CD4-positive, alpha-beta T cell treated with Interleukin-2 at 100 ng/mL for 4 hours (primary cell): ENCODE measurements at regions not wholly inside any gene's neighbourhood (a gene's known extent, or its start where the extent isn't known, plus 50 kb on each side); places are given as distances from the start of the nearest gene placed in this dataset.
"Not testable (repeated sequence)": the region's sequence is repeated elsewhere in the genome, so short reads cannot be mapped to it uniquely, and the experiment has no call there.

Experiments used
- DNase-seq: peaks from one replicate; pipeline ENCODE4 v3.0.0-alpha.2; 2020; ENCODE audit warnings: low spot score

- no peak for DNase-seq
These were observed 274.6 kb upstream of the BOD1L1 start for GRCh38 chr4:13902146-13902545.

DNA sequence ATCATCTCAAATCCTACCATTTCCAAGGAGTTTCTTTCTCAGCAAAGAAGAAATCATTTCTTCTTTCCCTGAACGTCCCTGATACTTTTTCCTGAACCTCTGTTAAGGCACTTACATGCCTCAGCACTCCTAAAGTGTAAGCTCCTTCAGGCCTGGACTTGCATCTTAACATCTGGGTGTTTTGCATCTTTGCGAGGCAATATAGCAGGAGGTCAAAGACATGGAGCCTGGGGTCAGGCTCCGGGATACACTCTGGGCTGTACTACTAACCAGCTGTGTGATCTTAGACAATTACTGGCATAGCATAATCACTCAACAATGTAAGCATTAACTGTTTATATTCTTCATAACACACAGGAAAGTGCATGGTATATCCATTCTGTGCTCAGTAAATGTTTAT, 275.5 kb upstream of the BOD1L1 start:
- DNase-seq, result no peak

DNA sequence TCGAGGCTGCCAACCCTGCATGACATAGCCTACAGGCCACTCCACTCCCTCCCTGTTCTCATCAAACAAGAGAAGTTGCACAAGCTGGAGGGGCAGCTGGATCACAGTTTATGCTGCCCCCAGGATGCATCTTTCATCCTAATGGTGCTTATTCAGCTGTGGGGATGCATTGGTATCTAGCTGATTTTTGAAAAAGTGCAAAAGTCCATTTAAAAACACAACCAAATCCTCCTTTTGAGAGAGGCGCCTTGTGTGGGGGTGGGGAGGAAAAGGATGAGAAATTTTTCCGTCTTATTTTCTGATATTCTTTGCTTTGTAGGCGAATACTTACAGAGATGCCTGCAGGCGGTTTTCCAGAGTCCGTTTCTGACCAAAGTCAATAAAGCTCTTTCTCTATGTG, 276.4 kb upstream of the BOD1L1 start:
- DNase-seq, result no peak

- DNase-seq, result no peak
These were observed 278.0 kb upstream of the BOD1L1 start for GRCh38 chr4:13905543-13905942.

DNA sequence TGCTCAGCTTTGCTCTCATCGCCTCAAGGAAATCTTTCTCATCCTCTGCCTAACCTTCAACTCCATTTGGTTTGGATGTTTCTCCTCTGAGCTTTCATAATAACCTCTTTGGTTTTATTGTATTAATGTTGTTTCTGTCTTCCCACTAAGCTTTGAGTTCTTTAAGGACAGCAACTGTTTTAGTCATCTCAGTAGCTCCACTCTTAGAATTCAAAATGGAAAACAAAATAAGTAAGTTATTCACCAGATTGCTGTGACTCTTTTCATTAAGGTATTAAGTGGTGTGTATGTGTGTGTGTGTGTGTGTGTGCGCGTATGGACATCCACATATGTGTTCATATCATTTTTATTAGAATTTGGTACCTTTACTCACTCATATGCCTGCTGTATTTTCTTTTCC, 279.2 kb upstream of the BOD1L1 start:
- no peak for DNase-seq

GRCh38 chr4:13907255-13907751, 279.8 kb upstream of the BOD1L1 start:
- no peak for DNase-seq

DNA sequence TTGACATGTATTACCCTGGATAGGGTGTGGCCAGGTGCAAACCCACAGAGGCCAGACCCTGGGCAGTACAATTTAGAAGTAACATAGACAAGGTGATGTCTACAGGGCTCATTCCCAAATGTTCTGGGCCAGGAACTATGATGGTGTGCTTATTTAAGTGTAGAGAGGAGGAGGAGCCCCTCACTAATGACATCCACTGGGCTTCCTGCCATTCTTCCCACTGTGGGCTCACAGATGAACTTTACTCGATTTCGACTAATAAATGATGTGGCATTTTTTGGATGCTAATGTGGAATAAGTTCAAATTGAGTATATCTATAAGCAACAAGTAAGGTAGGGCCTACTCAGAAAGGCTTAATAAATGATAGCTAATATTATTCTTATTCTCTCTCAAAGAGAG, 280.9 kb upstream of the BOD1L1 start:
- no peak for DNase-seq

DNA sequence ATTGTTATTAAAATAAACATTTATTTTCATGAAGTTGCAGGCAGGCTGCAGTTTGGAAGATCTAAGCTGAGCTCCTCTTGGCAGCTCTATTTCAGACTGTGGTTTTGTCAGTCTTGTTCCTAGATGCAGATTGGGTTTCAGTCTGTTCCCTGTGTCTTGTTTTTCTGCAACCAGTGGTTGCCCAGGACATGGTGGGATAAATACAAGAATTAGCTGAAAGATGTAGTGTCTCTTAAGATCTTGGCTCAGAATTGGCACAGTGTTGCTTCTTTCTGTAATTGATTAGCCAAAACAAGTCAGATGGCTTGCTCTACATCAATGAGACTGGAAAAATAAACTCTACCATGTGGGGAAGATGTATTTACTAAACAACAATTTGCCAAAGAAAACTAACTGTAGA, 283.0 kb upstream of the BOD1L1 start:
- no peak for DNase-seq

DNA sequence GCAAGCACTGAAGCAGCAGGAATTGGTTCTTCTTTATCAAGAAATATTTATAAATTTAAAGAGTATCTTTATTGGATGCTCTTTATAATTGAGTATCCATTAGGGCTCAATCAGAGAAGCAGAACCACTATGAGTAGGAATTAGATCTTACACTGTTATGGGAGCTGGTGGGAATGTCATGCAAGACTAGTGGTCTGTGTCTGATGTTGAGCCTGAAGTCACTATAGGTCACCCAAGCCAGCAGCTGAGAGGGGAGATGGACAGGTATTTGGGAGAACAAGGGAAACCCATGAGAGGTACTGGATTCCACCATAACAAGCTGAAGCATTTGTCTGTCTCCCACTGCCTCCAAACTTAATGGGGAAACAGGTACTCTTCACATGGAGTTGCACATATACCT, 283.7 kb upstream of the BOD1L1 start:
- no peak for DNase-seq

- DNase-seq, result no peak
These were observed 285.0 kb upstream of the BOD1L1 start for GRCh38 chr4:13912436-13912925.

DNA sequence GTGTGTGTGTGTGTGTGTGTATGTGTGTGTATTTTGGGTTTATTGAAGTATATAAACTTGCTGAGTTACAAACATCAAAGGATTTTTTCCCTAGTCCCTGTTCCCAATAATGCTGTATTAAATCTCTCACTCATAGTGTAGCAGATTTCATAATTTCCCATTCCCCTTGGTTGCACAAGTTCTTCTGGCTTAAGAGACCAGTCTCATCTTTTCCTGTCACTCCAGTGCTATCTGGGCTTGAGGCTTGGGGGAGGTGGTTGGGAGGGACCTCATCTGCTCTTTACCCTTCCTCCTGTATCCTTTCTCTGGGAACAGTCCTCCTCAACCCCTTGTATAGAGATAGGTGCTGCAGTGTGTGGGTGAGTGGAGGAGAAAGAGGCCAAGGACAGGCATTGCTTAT, 285.4 kb upstream of the BOD1L1 start:
- no peak for DNase-seq

- no peak for DNase-seq
These were observed 289.5 kb upstream of the BOD1L1 start for GRCh38 chr4:13917015-13917414.

- DNase-seq, result no peak
These were observed 290.6 kb upstream of the BOD1L1 start for GRCh38 chr4:13918110-13918509.

DNA sequence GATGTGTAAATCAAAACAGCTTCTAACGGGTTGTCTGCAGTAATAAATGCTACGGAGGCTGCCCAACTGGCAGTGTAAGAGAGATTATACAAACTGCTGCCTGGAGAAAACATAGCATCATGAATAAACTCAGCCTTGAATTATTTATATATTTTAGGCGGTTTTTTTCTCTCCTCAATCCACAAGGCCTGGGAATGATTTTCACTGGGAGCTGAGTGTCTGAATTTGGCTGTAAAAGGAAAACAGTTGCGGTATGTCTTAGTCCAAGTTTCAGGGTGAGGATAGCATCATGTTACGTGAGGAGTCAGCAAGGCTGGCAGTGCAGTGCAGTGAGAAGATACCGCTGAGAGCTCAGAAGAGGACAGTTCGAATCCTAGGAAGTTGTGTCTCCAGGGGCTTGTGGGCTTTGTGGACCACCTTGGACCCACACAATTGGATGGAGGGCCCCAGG, 291.5 kb upstream of the BOD1L1 start:
- DNase-seq, result no peak

DNA sequence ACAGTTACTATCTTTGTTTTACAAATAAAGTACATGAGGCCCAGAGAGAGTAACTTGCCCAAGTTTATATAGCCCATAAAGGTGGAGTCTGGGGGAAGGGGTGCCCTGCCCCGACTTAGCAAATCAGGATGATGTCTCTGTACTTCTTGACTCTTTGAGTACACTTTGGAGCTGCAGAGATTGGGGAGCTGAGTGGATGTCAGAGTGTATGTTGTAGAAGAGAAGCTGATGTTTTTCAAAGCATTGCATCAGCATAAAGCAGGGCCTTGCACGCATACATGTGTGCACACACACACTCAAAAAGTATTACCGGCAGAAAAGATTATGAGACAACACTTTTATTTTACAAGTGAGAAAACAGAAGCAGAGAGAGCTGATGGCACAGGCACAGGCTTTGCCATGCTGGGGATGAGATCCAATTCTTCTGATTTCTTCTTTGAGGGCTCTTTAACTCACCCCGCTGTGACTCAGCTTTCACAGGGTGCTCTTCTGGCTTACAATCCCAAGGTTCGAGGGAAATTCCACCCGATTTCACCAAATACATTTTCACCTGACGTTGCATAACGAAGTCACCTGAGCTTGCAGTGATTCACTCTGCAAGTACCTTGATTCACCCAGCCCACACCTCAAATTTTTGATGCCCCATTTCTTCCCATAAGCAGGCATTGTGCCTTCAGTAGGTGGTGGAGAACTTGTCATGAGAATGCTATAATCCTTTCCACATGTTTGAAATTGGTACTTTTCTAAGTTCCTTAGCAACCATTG, 292.8 kb upstream of the BOD1L1 start:
- DNase-seq, result no peak

DNA sequence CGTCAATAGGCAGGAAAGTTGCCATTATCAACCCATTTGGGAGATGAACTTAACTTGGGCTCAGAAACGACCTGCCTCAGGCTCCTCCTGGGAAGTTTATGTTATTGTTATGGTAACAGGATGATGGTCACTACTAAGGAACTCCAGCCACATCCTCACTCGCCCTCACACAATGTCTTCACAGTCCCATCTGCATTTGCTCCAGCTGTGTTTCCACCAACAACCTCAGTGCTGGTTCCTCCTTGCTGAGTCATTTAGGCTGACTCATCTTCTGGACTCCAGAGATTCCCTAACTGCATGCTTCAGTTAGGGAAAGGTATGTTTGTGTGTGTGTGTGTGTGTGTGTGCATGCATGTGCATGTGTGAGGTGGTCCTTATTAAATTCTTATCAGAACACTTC, 293.4 kb upstream of the BOD1L1 start:
- no peak for DNase-seq

DNA sequence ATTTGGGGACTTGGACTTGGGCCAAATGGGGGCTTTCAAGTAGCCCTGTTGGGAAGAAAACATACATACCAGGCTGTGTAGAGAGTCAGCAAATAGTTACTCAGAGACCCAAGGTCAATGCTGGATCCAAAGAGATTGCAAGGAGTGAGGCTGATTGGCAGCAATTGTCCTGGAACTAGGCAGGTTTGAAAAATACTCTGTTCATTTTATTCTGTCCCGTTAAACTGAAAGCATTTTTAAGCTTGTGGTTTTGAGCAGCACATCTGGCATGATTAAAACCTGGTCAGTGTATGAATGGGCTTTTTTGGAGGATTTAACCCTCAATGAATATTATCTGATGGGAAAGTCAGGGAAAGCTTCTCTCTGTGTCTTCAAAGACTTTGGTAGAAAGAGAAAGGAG, 294.3 kb upstream of the BOD1L1 start:
- no peak for DNase-seq

- no peak for DNase-seq
These were observed 294.9 kb upstream of the BOD1L1 start for GRCh38 chr4:13922459-13922858.

GRCh38 chr4:13922873-13923645, 295.5 kb upstream of the BOD1L1 start:
- no peak for DNase-seq

- DNase-seq, result not testable (repeated sequence)
These were observed 297.4 kb upstream of the BOD1L1 start for GRCh38 chr4:13924900-13925299.

GRCh38 chr4:13928214-13928613, 300.7 kb upstream of the BOD1L1 start:
- no peak for DNase-seq

DNA sequence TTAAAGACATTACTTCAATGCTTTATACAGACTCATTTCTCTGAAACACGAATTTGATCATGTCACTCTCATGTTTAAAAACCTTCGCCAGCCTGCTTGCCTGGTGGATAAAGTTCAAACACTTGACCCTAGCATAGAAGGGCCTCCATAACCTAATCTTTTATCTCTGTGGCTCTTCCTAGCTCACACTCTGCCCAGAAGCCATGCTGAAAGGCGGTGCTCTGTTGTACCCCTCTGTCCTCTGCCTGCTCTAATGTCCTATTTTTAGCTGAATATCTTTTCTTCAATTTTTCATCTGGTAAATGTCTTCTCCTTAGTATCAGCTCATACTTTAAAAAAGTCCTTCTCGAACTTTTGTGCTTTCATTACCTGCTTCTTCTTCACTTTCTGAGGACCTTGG, 302.6 kb upstream of the BOD1L1 start:
- DNase-seq, result no peak

DNA sequence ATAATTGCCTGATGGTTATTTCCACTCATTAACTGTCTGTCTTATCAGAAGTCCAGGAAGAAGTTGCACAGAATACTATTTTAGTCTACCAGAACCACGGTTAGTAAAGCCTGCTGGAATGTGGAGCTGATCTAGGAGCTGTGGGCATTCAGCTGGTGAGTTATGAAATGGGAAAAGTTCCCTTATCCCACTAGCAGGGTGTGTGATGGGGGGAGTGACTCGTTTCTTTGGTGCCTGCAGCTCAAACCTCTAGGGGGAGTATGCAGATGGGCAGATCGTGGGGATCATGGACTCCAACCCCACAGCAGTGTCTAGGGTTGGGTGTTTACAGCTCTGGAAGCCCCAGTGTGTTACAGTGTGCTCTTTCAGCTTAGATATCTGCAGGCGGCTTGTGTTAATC, 305.7 kb upstream of the BOD1L1 start:
- DNase-seq, result no peak
